K562 (cell line): ENCODE measurements at regions not wholly inside any gene's neighbourhood (a gene's known extent, or its start where the extent isn't known, plus 50 kb on each side); places are given as distances from the start of the nearest gene placed in this dataset.

Source experiments
- ATAC-seq: fragments of 200-7000 bp; cut with Tn5 transposase; 3 replicates; pipeline ENCODE4 v1.9.1; 2020; ENCODE audit warnings: moderate library complexity
- BruUV-seq: library from RNA; stranded (reverse); fragments of 400-500 nt; replicated peaks from 2 replicates; lab custom pipeline; 2021; lab: Mats Ljungman, UMichigan
- CTCF ChIA-PET: fragments of 300-600 bp; formaldehyde crosslinking; extraction: SDS; loops from one replicate; lab custom pipeline; 2021; ENCODE audit warnings: low intra/inter-chr PET ratio; lab: Yijun Ruan, JAX
- POLR2A ChIA-PET: fragments of 300-600, 350-650 bp; sonication (Branson Sonifier 250); formaldehyde crosslinking; extraction: SDS; loops from one replicate; lab custom pipeline; 2021; ENCODE audit warnings: antibody characterized with exemption, inconsistent platforms; lab: Yijun Ruan, JAX
- DNase-seq, 4 experiments: peaks; one replicate each; pipeline versions ENCODE4 v3.0.0 to v3.0.0-alpha.2; 2011 to 2018; ENCODE audit warnings: low spot score in 3 of 4, mixed read lengths in 3 of 4; ENCODE audit errors: extremely low read depth in 1 of 4
- FAIRE-seq: peaks from 2 replicates; lab custom pipeline; 2011; peaks lifted over from hg19 to GRCh38; lab: Jason Lieb, UNC
- H2AFZ ChIP-seq: 2 replicates; pipeline ENCODE4 v1.6.0; 2011; ENCODE audit warnings: low read depth, low read length, control low read depth, inconsistent platforms
- H3K27ac ChIP-seq: fragments of 200-600 bp; 3 replicates; pipeline ENCODE4 v1.8.0; 2011; ENCODE audit warnings: low read depth, mild to moderate bottlenecking, control low read depth, inconsistent platforms, low read length, moderate library complexity, mixed read lengths; ENCODE audit errors: extremely low read depth
- H3K27me3 ChIP-seq, 2 experiments: fragments of 300-600 bp in 1 of 2; 2 replicates in 1 of 2; 3 replicates in 1 of 2; pipeline versions ENCODE4 v1.6.0 to v1.8.0; 2011; ENCODE audit warnings: inconsistent platforms in 2 of 2, low read length in 2 of 2, mild to moderate bottlenecking in 1 of 2, mixed read lengths in 1 of 2, moderate library complexity in 1 of 2; ENCODE audit not compliant: control insufficient read depth in 2 of 2, insufficient read depth in 2 of 2
- H3K36me3 ChIP-seq: fragments of 300-600 bp; 3 replicates; pipeline ENCODE4 v1.8.0; 2011; ENCODE audit warnings: mild to moderate bottlenecking, low read length, inconsistent platforms; ENCODE audit not compliant: control insufficient read depth, insufficient read depth
- H3K4me1 ChIP-seq, 2 experiments: fragments of 200-600 bp in 1 of 2; replicated peaks in 1 of 2; 2 replicates in 1 of 2; 3 replicates in 1 of 2; pipeline versions ENCODE4 v1.5.1 to v1.8.0; 2011; ENCODE audit warnings: inconsistent platforms in 2 of 2, low read length in 2 of 2, mild to moderate bottlenecking in 1 of 2, mixed read lengths in 1 of 2, moderate library complexity in 1 of 2; ENCODE audit not compliant: control insufficient read depth in 2 of 2, insufficient read depth in 2 of 2
- H3K4me2 ChIP-seq: 2 replicates; pipeline ENCODE4 v1.6.1; 2011; ENCODE audit warnings: low read length, control low read depth, inconsistent platforms, mixed read lengths; ENCODE audit not compliant: insufficient read depth
- H3K4me3 ChIP-seq: fragments of 200-600 bp; sonication (generic), shearing (Covaris generic); 2 replicates; pipeline ENCODE4 v1.5.1; 2016; ENCODE audit warnings: control low read depth, inconsistent platforms
- H3K79me2 ChIP-seq: fragments of 200-600 bp; 3 replicates; pipeline ENCODE4 v1.8.0; 2011; ENCODE audit warnings: low read length, inconsistent platforms; ENCODE audit not compliant: control insufficient read depth, insufficient read depth
- H3K9ac ChIP-seq, 2 experiments: 2 replicates each; pipeline versions ENCODE4 v1.6.0 to v1.6.1; 2011; ENCODE audit warnings: low read depth in 2 of 2, low read length in 2 of 2, control low read depth in 1 of 2, inconsistent platforms in 1 of 2, mild to moderate bottlenecking in 1 of 2, mixed read lengths in 1 of 2; ENCODE audit not compliant: insufficient read depth in 1 of 2
- H3K9me1 ChIP-seq: one replicate; pipeline ENCODE4 v1.6.0; 2011; ENCODE audit warnings: inconsistent platforms, mild to moderate bottlenecking, low read length, moderate library complexity; ENCODE audit not compliant: control insufficient read depth, insufficient read depth
- H3K9me3 ChIP-seq: replicated peaks from 2 replicates; pipeline ENCODE4 v1.5.1; 2011; ENCODE audit warnings: low read depth, low read length, inconsistent platforms; ENCODE audit not compliant: control insufficient read depth, insufficient read depth
- H4K20me1 ChIP-seq: replicated peaks from 2 replicates; pipeline ENCODE4 v1.6.1; 2011; ENCODE audit warnings: low read length, inconsistent platforms, mixed read lengths; ENCODE audit not compliant: control insufficient read depth, insufficient read depth
- DLX4 ChIP-seq: fragments of 250-450 bp; sonication (Bioruptor Pico); IDR thresholded peaks from 2 replicates; pipeline ENCODE4 v1.6.1; 2021; ENCODE audit warnings: mild to moderate bottlenecking
- FOXM1 ChIP-seq, 2 experiments: fragments of 450-650 bp in 1 of 2; sonication (generic) in 1 of 2; formaldehyde crosslinking in 1 of 2; IDR thresholded peaks; 2 replicates each; pipeline versions ENCODE4 v1.6.1 to v1.9.0; 2017 to 2022; ENCODE audit warnings: low read depth in 2 of 2, mild to moderate bottlenecking in 2 of 2, missing genetic modification reagents in 1 of 2, moderate library complexity in 1 of 2
- GTF2F1 ChIP-seq: IDR thresholded peaks from 2 replicates; pipeline ENCODE4 v1.6.1; 2011; ENCODE audit warnings: low read depth, low read length, improper control_type of control experiment
- JUND ChIP-seq, 2 experiments: IDR thresholded peaks; 2 replicates in 1 of 2; 3 replicates in 1 of 2; pipeline ENCODE4 v1.6.1; 2011; ENCODE audit warnings: borderline replicate concordance in 2 of 2, low read depth in 2 of 2, low read length in 2 of 2, improper control_type of control experiment in 1 of 2, missing biosample characterization in 1 of 2, missing genetic modification characterization in 1 of 2, missing genetic modification reagents in 1 of 2
- NELFE ChIP-seq: IDR thresholded peaks from 2 replicates; pipeline ENCODE4 v1.6.1; 2011; ENCODE audit warnings: mild to moderate bottlenecking; ENCODE audit not compliant: insufficient read depth, insufficient read length
- PHB ChIP-seq: fragments of 250-450 bp; sonication (Bioruptor Pico); IDR thresholded peaks from 2 replicates; pipeline ENCODE4 v1.5.0; 2021
- TAF9B ChIP-seq: fragments of 450-650 bp; IDR thresholded peaks from 2 replicates; pipeline ENCODE4 v1.6.1; 2018; ENCODE audit warnings: mild to moderate bottlenecking; ENCODE audit not compliant: partially characterized antibody
- U2AF1 ChIP-seq: fragments of 200-400 bp; formaldehyde crosslinking; optimal IDR thresholded peaks from 2 replicates; pipeline ENCODE3; 2017; ENCODE audit warnings: mild to moderate bottlenecking, low read depth, low read length, moderate library complexity
- UBTF ChIP-seq, 2 experiments: IDR thresholded peaks; 2 replicates each; pipeline ENCODE4 v1.6.1; 2012; ENCODE audit warnings: improper control_type of control experiment in 2 of 2, low read depth in 2 of 2, low read length in 2 of 2, borderline replicate concordance in 1 of 2
- ZBTB26 ChIP-seq: fragments of 450-650 bp; formaldehyde crosslinking; IDR thresholded peaks from 2 replicates; pipeline ENCODE4 v1.4.0; 2022; ENCODE audit warnings: missing genetic modification characterization
- ZNF24 ChIP-seq: fragments of 450-650 bp; IDR thresholded peaks from 2 replicates; pipeline ENCODE4 v1.6.1; 2016
- ZNF609 ChIP-seq: sonication (generic); formaldehyde crosslinking; IDR thresholded peaks from 2 replicates; pipeline ENCODE4 v1.8.1; 2023; ENCODE audit warnings: missing genetic modification reagents, mild to moderate bottlenecking, borderline replicate concordance
- WGBS: fragments of 100-300 bp; shearing (Covaris generic); methylation state at CpG from one replicate; pipeline ENCODE4 v1.1.6; 2016; ENCODE audit warnings: low coverage, mixed read lengths; ENCODE audit not compliant: insufficient coverage; ENCODE audit errors: missing lambda C conversion rate; 5-methylcytosine and 5-hydroxymethylcytosine counted together
- in situ Hi-C: fragments of 300-500 bp; cut with MboI; formaldehyde crosslinking; loops from 4 replicates; pipeline ENCODE4 v1.15.0; 2018; ENCODE audit warnings: inconsistent platforms, mixed read lengths
- intact Hi-C: fragments of 100-400 bp; cut with micrococcal nuclease; formaldehyde crosslinking; loops from 2 replicates; pipeline ENCODE4 v1.14.2; 2022

GRCh38 chr4:137427411-137427810, 104.9 kb downstream of the PCDH18 start:
- H3K9ac ChIP-seq = no peak overlapping the region
- H3K27ac ChIP-seq = no peak overlapping the region
- ATAC-seq = no peak
- H3K4me3 ChIP-seq = no peak overlapping the region
- H3K4me1 ChIP-seq = no peaks in the 10 kb centered on the region
- 5% methylated on average over 3 of the region's 3 CpGs for WGBS
- in situ Hi-C loops (no loop called here), intact Hi-C loops (no loop called here)
- no peaks in the 10 kb centered on the region for H4K20me1 ChIP-seq
- FAIRE-seq = no peak
- no peaks in the 10 kb centered on the region for H3K79me2 ChIP-seq
- ChIA-PET CTCF (no interaction called here), POLR2A (no interaction called here)
- no peaks in the 10 kb centered on the region for H3K9me3 ChIP-seq
- DNase-seq = no peak
- BruUV-seq = no TSS peak
- H3K4me2 ChIP-seq = no peak overlapping the region
- no peaks in the 10 kb centered on the region for H3K36me3 ChIP-seq
- no peaks in the 10 kb centered on the region for H3K27me3 ChIP-seq
- no peaks in the 10 kb centered on the region for H3K9me1 ChIP-seq
- TF ChIP-seq GTF2F1 (no peak), ZNF24 (no peak), DLX4 (no peak), FOXM1 (IDR thresholded peaks at IDR 0.05; ENCODE audit: low read depth) (no peak), FOXM1 (CRISPR knock-in tag; IDR thresholded peaks at IDR 0.05; ENCODE audit: low read depth) (no peak), TAF9B (no peak), UBTF (IDR thresholded peaks at IDR 0.05; ENCODE audit: borderline replicate concordance in 1 of 2, low read depth in 2 of 2, low read length in 2 of 2) (no peak), U2AF1 (no peak), NELFE (no peak), JUND (IDR thresholded peaks at IDR 0.05; ENCODE audit: borderline replicate concordance, low read depth, low read length) (no peak), JUND (tag; IDR thresholded peaks at IDR 0.05; ENCODE audit: borderline replicate concordance, low read depth, low read length) (no peak), ZBTB26 (CRISPR knock-in tag) (no peak), PHB (CRISPR knock-in tag) (no peak), ZNF609 (CRISPR knock-in tag) (no peak)
- no peak overlapping the region for H2AFZ ChIP-seq
